Caki2 (cell line): ENCODE measurements at regions not wholly inside any gene's neighbourhood (a gene's known extent, or its start where the extent isn't known, plus 50 kb on each side); places are given as distances from the start of the nearest gene placed in this dataset.

Experiments used
- DNase-seq: peaks from one replicate; pipeline ENCODE4 v3.0.0-alpha.2; 2015; ENCODE audit warnings: low read depth
- in situ Hi-C: cut with HindIII; loops from 2 replicates; pipeline ENCODE4 v1.10.0; 2016; ENCODE audit warnings: low sequenced_read_pairs, low pct_unique_long_range_greater_than_20kb, mixed read lengths

- peak; percentile 50 for DNase-seq
- in situ Hi-C loops, result no loop called here
These were observed 203.7 kb downstream of the SPTSSA start for GRCh38 chr14:34258318-34258717.

GRCh38 chr14:34257505-34257904 lies 204.5 kb downstream of the SPTSSA start:
- DNase-seq, result no peak
- in situ Hi-C loops, result no loop called here

GRCh38 chr14:34256223-34256622 lies 205.8 kb downstream of the SPTSSA start:
- no peak for DNase-seq
- in situ Hi-C loops, result no loop called here

GRCh38 chr14:34254571-34254970 lies 207.5 kb downstream of the SPTSSA start:
- in situ Hi-C loops, result no loop called here

GRCh38 chr14:34254031-34254430 lies 208.0 kb downstream of the SPTSSA start:
- in situ Hi-C loops, result no loop called here
- DNase-seq, result no peak

More at GRCh38 chr14:34254571-34254970, 207.5 kb downstream of the SPTSSA start:
- DNase-seq, result no peak

GRCh38 chr14:34252227-34252626 lies 209.8 kb downstream of the SPTSSA start:
- DNase-seq, result no peak

GRCh38 chr14:34251662-34252061 lies 210.4 kb downstream of the SPTSSA start:
- no peak for DNase-seq
- in situ Hi-C loops, result no loop called here

More at GRCh38 chr14:34252227-34252626, 209.8 kb downstream of the SPTSSA start:
- in situ Hi-C loops, result no loop called here

- DNase-seq, result no peak
- in situ Hi-C loops, result no loop called here
These were observed 211.1 kb downstream of the SPTSSA start for GRCh38 chr14:34250959-34251358.

GRCh38 chr14:34247605-34248004 lies 214.4 kb downstream of the SPTSSA start:
- DNase-seq, result no peak
- in situ Hi-C loops, result no loop called here

GRCh38 chr14:34246206-34246605 lies 215.8 kb downstream of the SPTSSA start:
- in situ Hi-C loops, result no loop called here
- no peak for DNase-seq

- DNase-seq, result no peak
- in situ Hi-C loops, result no loop called here
These were observed 218.6 kb downstream of the SPTSSA start for GRCh38 chr14:34243401-34243800.

GRCh38 chr14:34243001-34243400 lies 219.0 kb downstream of the SPTSSA start:
- in situ Hi-C loops, result no loop called here
- DNase-seq, result no peak

- in situ Hi-C loops, result no loop called here
- no peak for DNase-seq
These were observed 220.8 kb downstream of the SPTSSA start for GRCh38 chr14:34241185-34241711.

GRCh38 chr14:34238610-34239009 lies 223.4 kb downstream of the SPTSSA start:
- in situ Hi-C loops, result no loop called here
- no peak for DNase-seq

- no peak for DNase-seq
These were observed 224.4 kb downstream of the SPTSSA start for GRCh38 chr14:34237677-34238076.

GRCh38 chr14:34237081-34237480 lies 225.0 kb downstream of the SPTSSA start:
- in situ Hi-C loops, result no loop called here

More at GRCh38 chr14:34237677-34238076, 224.4 kb downstream of the SPTSSA start:
- in situ Hi-C loops, result no loop called here

GRCh38 chr14:34235643-34236300 lies 226.3 kb downstream of the SPTSSA start:
- in situ Hi-C loops, result no loop called here
- no peak for DNase-seq

More at GRCh38 chr14:34237081-34237480, 225.0 kb downstream of the SPTSSA start:
- peak; percentile 54 for DNase-seq

- in situ Hi-C loops, result no loop called here
- DNase-seq, result no peak
These were observed 227.8 kb downstream of the SPTSSA start for GRCh38 chr14:34234258-34234657.

- no peak for DNase-seq
- in situ Hi-C loops, result no loop called here
These were observed 228.4 kb downstream of the SPTSSA start for GRCh38 chr14:34233619-34234018.

- in situ Hi-C loops, result no loop called here
- DNase-seq, result no peak
These were observed 229.2 kb downstream of the SPTSSA start for GRCh38 chr14:34232790-34233189.
